SK-N-SH (cell line): ENCODE measurements at regions not wholly inside any gene's neighbourhood (a gene's known extent, or its start where the extent isn't known, plus 50 kb on each side); places are given as distances from the start of the nearest gene placed in this dataset.

Experiments
- NFIC ChIP-seq: IDR thresholded peaks from 2 replicates; pipeline ENCODE4 v1.4.0; 2012; ENCODE audit warnings: borderline replicate concordance
- POLR2AphosphoS5 ChIP-seq: IDR thresholded peaks from 2 replicates; pipeline ENCODE4 v1.6.1; 2012; ENCODE audit warnings: low read depth, low read length
- TAF1 ChIP-seq: IDR thresholded peaks from 2 replicates; pipeline ENCODE4 v1.6.1; 2012; ENCODE audit warnings: low read depth, mild to moderate bottlenecking, low read length, moderate library complexity, borderline replicate concordance

DNA sequence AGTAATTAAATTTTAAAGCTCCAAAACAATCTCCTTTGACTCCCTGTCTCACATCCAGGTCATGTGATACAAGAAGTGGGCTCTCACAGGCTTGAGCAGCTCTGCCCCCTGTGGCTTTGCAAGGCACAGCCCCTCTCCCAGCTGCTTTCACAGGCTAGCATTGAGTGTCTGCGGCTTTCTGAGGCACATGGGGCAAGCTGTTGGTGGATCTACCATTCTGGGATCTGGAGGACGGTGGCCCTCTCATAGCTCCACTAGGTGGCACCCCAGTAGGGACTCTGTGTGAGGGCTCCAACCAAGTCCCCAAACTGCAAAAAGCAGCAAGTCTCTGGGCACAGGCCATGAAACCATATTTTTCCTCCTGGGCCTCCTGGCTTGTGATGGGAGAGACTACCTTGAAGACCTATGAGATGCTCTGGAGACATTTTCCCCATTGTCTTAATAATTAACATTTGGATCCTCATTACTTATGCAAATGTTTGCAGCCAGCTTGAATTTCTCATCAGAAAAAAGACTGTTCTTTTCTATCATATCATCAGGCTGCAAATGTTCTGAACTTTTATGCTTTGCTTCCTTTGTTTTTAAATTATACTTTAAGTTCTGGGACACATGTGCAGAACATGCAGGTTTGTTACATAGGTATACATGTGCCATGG, 554.1 kb upstream of the OLFM3 start:
- TF ChIP-seq POLR2AphosphoS5 (no peak), NFIC (no peak), TAF1 (no peak)
